ENCODE measurements at regions not wholly inside any gene's neighbourhood (a gene's known extent, or its start where the extent isn't known, plus 50 kb on each side); places are given as distances from the start of the nearest gene placed in this dataset.

GRCh38 chr22:49569286-49570031 is 258.2 kb downstream of the BRD1 start:
- TF ChIP-seq REST (IDR thresholded peaks at IDR 0.05; ENCODE audit: low read depth) (no peak), ZNF274 (IDR thresholded peaks at IDR 0.05; ENCODE audit: low read depth, low read length) (no peak), CTCF (IDR thresholded peaks at IDR 0.05 in 2 of 3, conservative IDR thresholded peaks at IDR 0.05 in 1 of 3; ENCODE audit: borderline replicate concordance in 1 of 3, insufficient read depth in 1 of 3, low read depth in 2 of 3, low read length in 2 of 3) (no peak), EZH2 (IDR thresholded peaks at IDR 0.05) (no peak), JUND (IDR thresholded peaks at IDR 0.05) (no peak), POLR2AphosphoS5 (IDR thresholded peaks at IDR 0.05; ENCODE audit: low read depth, low read length) (no peak), POLR2A (IDR thresholded peaks at IDR 0.05; ENCODE audit: borderline replicate concordance, extremely low read depth, insufficient read depth, insufficient read length) (no peak), SP1 (IDR thresholded peaks at IDR 0.05; ENCODE audit: low read depth) (no peak), SRF (IDR thresholded peaks at IDR 0.05; ENCODE audit: low read depth) (no peak), YY1 (IDR thresholded peaks at IDR 0.05; ENCODE audit: extremely low read depth, insufficient replicate concordance, low read depth, low read length) (no peak), ZFX (IDR thresholded peaks at IDR 0.05) (no peak)
- TF ChIP-seq, protein P1, sequence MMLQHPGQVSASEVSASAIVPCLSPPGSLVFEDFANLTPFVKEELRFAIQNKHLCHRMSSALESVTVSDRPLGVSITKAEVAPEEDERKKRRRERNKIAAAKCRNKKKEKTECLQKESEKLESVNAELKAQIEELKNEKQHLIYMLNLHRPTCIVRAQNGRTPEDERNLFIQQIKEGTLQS (IDR thresholded peaks at IDR 0.05) = no peak
